Neuronal stem cell (in vitro differentiated cells): ENCODE measurements at regions not wholly inside any gene's neighbourhood (a gene's known extent, or its start where the extent isn't known, plus 50 kb on each side); places are given as distances from the start of the nearest gene placed in this dataset.

ENCODE experiments used
- DNase-seq: peaks from one replicate; pipeline ENCODE4 v3.0.0-alpha.2; 2013; ENCODE audit warnings: low spot score
- H2AFZ ChIP-seq: one replicate; pipeline ENCODE4 v1.6.1; 2013; ENCODE audit warnings: mild to moderate bottlenecking, low read length, inconsistent platforms
- H2AK5ac ChIP-seq: 2 replicates; pipeline ENCODE4 v1.6.1; 2013; ENCODE audit warnings: low read depth, mild to moderate bottlenecking, inconsistent platforms, low read length, moderate library complexity, mixed read lengths
- H2BK120ac ChIP-seq: 2 replicates; pipeline ENCODE4 v1.6.1; 2013; ENCODE audit warnings: low read depth, mild to moderate bottlenecking, inconsistent platforms, low read length, moderate library complexity, mixed read lengths
- H2BK12ac ChIP-seq: one replicate; pipeline ENCODE4 v1.6.1; 2013; ENCODE audit warnings: low read length, inconsistent platforms
- H2BK15ac ChIP-seq: 2 replicates; pipeline ENCODE4 v1.6.1; 2013; ENCODE audit warnings: mild to moderate bottlenecking, low read length, inconsistent platforms, mixed read lengths
- H2BK5ac ChIP-seq: one replicate; pipeline ENCODE4 v1.6.1; 2013; ENCODE audit warnings: inconsistent platforms, mild to moderate bottlenecking, low read length, moderate library complexity
- H3K14ac ChIP-seq: one replicate; pipeline ENCODE4 v1.6.1; 2013; ENCODE audit warnings: low read length, inconsistent platforms
- H3K18ac ChIP-seq: 2 replicates; pipeline ENCODE4 v1.6.1; 2013; ENCODE audit warnings: low read length, inconsistent platforms
- H3K23ac ChIP-seq: 2 replicates; pipeline ENCODE4 v1.6.1; 2013; ENCODE audit warnings: low read depth, mild to moderate bottlenecking, mixed read lengths, low read length, inconsistent platforms; ENCODE audit not compliant: poor library complexity
- H3K27ac ChIP-seq: replicated peaks from 3 replicates; pipeline ENCODE4 v1.5.1; 2013; ENCODE audit warnings: low read length, inconsistent platforms
- H3K27me3 ChIP-seq, 3 experiments: 2 replicates each; pipeline ENCODE4 v1.6.1; 2013; ENCODE audit warnings: low read length in 3 of 3, mild to moderate bottlenecking in 2 of 3, inconsistent platforms in 1 of 3, low read depth in 1 of 3, mixed read lengths in 1 of 3, moderate library complexity in 1 of 3; ENCODE audit not compliant: control insufficient read depth in 3 of 3, insufficient read depth in 3 of 3
- H3K36me3 ChIP-seq, 2 donors: replicated peaks in 1 of 2; 2 replicates each; pipeline ENCODE4 v1.6.1; 2013; ENCODE audit warnings: low read length in 2 of 2; ENCODE audit not compliant: control insufficient read depth in 2 of 2, insufficient read depth in 2 of 2
- H3K4ac ChIP-seq: 2 replicates; pipeline ENCODE4 v1.6.1; 2013; ENCODE audit warnings: inconsistent platforms, mild to moderate bottlenecking, low read length, moderate library complexity
- H3K4me1 ChIP-seq, 2 donors: 1 replicate in 1 of 2; 2 replicates in 1 of 2; pipeline ENCODE4 v1.6.1; 2013; ENCODE audit warnings: low read length in 2 of 2, low read depth in 1 of 2; ENCODE audit not compliant: control insufficient read depth in 2 of 2, insufficient read depth in 1 of 2
- H3K4me2 ChIP-seq: one replicate; pipeline ENCODE4 v1.6.1; 2013; ENCODE audit warnings: mild to moderate bottlenecking, low read length, inconsistent platforms; ENCODE audit not compliant: insufficient read depth, poor library complexity, severe bottlenecking
- H3K4me3 ChIP-seq, 2 donors: 2 replicates each; pipeline ENCODE4 v1.5.1; 2013; ENCODE audit warnings: low read length in 2 of 2, mild to moderate bottlenecking in 2 of 2, inconsistent platforms in 1 of 2, moderate library complexity in 1 of 2
- H3K79me1 ChIP-seq: one replicate; pipeline ENCODE4 v1.6.1; 2013; ENCODE audit warnings: low read depth, mild to moderate bottlenecking, inconsistent platforms, low read length, moderate library complexity
- H3K9ac ChIP-seq: one replicate; pipeline ENCODE4 v1.6.1; 2013; ENCODE audit warnings: mild to moderate bottlenecking, low read depth, low read length, inconsistent platforms; ENCODE audit not compliant: poor library complexity
- H3K9me3 ChIP-seq, 2 donors: replicated peaks in 1 of 2; 2 replicates each; pipeline versions ENCODE3 to v1.6.1; 2013; ENCODE audit warnings: low read length in 2 of 2, mild to moderate bottlenecking in 2 of 2, inconsistent platforms in 1 of 2, low read depth in 1 of 2, mixed read lengths in 1 of 2, moderate library complexity in 1 of 2; ENCODE audit not compliant: control insufficient read depth in 2 of 2, insufficient read depth in 1 of 2
- H4K8ac ChIP-seq: one replicate; pipeline ENCODE4 v1.6.1; 2013; ENCODE audit warnings: low read depth, mild to moderate bottlenecking, inconsistent platforms, low read length, moderate library complexity
- H4K91ac ChIP-seq: one replicate; pipeline ENCODE4 v1.6.1; 2013; ENCODE audit warnings: low read length, low read depth, mild to moderate bottlenecking, inconsistent platforms; ENCODE audit not compliant: poor library complexity
- WGBS, 2 donors: extraction: QIAGEN DNeasy Blood & Tissue Kit; methylation state at CpG; one replicate each; pipeline ENCODE4 v1.1.7; 2013; ENCODE audit warnings: missing lambda C conversion rate in 2 of 2, mixed read lengths in 1 of 2; ENCODE audit not compliant: insufficient read length in 2 of 2, insufficient replicate concordance in 1 of 2; ENCODE audit errors: extremely low coverage in 2 of 2; 5-methylcytosine and 5-hydroxymethylcytosine counted together

GRCh38 chr14:30221546-30221945 lies 293.9 kb upstream of the PRKD1 start:
- H3K9me3 ChIP-seq, result no peaks in the 10 kb centered on the region
- H3K14ac ChIP-seq, result no peak overlapping the region
- peaks cover 0 to 1% of the 10 kb centered on the region in 2 donors for H3K4me1 ChIP-seq
- H3K18ac ChIP-seq, result no peak overlapping the region
- H2AFZ ChIP-seq, result no peak overlapping the region
- H3K79me1 ChIP-seq, result no peaks in the 10 kb centered on the region
- H2BK15ac ChIP-seq, result no peak overlapping the region
- no peak overlapping the region for H4K91ac ChIP-seq
- no peak overlapping the region for H3K4ac ChIP-seq
- no peak overlapping the region for H3K27ac ChIP-seq
- H3K9ac ChIP-seq, result no peak overlapping the region
- no peaks in the 10 kb centered on the region for H3K27me3 ChIP-seq
- no peak overlapping the region for H3K4me2 ChIP-seq
- H3K36me3 ChIP-seq, result no peaks in the 10 kb centered on the region
- H2AK5ac ChIP-seq, result no peak overlapping the region
- no peak overlapping the region for H4K8ac ChIP-seq
- no peak overlapping the region for H2BK12ac ChIP-seq
- H3K23ac ChIP-seq, result no peak overlapping the region
- WGBS, 2 donors, result no CpG with 5 or more reads among the region's 7 CpGs
- H2BK5ac ChIP-seq, result no peak overlapping the region
- no peak for DNase-seq
- no peak overlapping the region for H3K4me3 ChIP-seq
- H2BK120ac ChIP-seq, result no peak overlapping the region

GRCh38 chr14:30223385-30223785 lies 295.7 kb upstream of the PRKD1 start:
- no peak overlapping the region for H3K4me3 ChIP-seq
- H3K4me1 ChIP-seq, result peaks cover 0 to 1% of the 10 kb centered on the region in 2 donors
- DNase-seq, result no peak
- H2BK12ac ChIP-seq, result no peak overlapping the region
- no peak overlapping the region for H3K4me2 ChIP-seq
- no peak overlapping the region for H2BK120ac ChIP-seq
- no peaks in the 10 kb centered on the region for H3K36me3 ChIP-seq
- no CpG with 5 or more reads among the region's 2 CpGs for WGBS, 2 donors
- H4K91ac ChIP-seq, result no peak overlapping the region
- no peak overlapping the region for H2BK5ac ChIP-seq
- no peaks in the 10 kb centered on the region for H3K79me1 ChIP-seq
- no peak overlapping the region for H3K18ac ChIP-seq
- H3K27me3 ChIP-seq, result no peaks in the 10 kb centered on the region
- no peak overlapping the region for H2AK5ac ChIP-seq
- no peak overlapping the region for H2BK15ac ChIP-seq
- no peak overlapping the region for H4K8ac ChIP-seq
- no peak overlapping the region for H3K27ac ChIP-seq
- no peak overlapping the region for H3K4ac ChIP-seq
- no peak overlapping the region for H3K9ac ChIP-seq
- H3K23ac ChIP-seq, result no peak overlapping the region
- H3K14ac ChIP-seq, result no peak overlapping the region
- no peaks in the 10 kb centered on the region for H3K9me3 ChIP-seq
- no peak overlapping the region for H2AFZ ChIP-seq

GRCh38 chr14:30223966-30224365 lies 296.3 kb upstream of the PRKD1 start:
- Histone ChIP-seq H2AK5ac (no peak overlapping the region), H2BK12ac (no peak overlapping the region), H3K4me3 (no peak overlapping the region), H2BK15ac (no peak overlapping the region), H2BK5ac (no peak overlapping the region), H3K27me3 (no peaks in the 10 kb centered on the region), H3K9me3 (no peaks in the 10 kb centered on the region), H3K14ac (no peak overlapping the region), H3K4me2 (no peak overlapping the region), H3K23ac (no peak overlapping the region), H3K79me1 (no peaks in the 10 kb centered on the region), H3K9ac (no peak overlapping the region), H3K27ac (no peak overlapping the region), H4K8ac (no peak overlapping the region), H4K91ac (no peak overlapping the region), H2BK120ac (no peak overlapping the region), H3K36me3 (no peaks in the 10 kb centered on the region), H3K18ac (no peak overlapping the region), H2AFZ (no peak overlapping the region), H3K4ac (no peak overlapping the region), H3K4me1 (peaks cover 0 to 1% of the 10 kb centered on the region in 2 donors)
- WGBS, 2 donors, result no CpG with 5 or more reads among the region's 3 CpGs
- DNase-seq, result no peak

- Histone ChIP-seq H2BK5ac (no peak overlapping the region), H2BK12ac (no peak overlapping the region), H3K18ac (no peak overlapping the region), H3K27me3 (no peaks in the 10 kb centered on the region), H2BK15ac (no peak overlapping the region), H3K4me2 (no peak overlapping the region), H4K8ac (no peak overlapping the region), H3K9ac (no peak overlapping the region), H3K9me3 (no peaks in the 10 kb centered on the region), H3K4me3 (no peak overlapping the region), H2BK120ac (no peak overlapping the region), H4K91ac (no peak overlapping the region), H3K36me3 (no peaks in the 10 kb centered on the region), H3K14ac (no peak overlapping the region), H3K23ac (no peak overlapping the region), H3K4me1 (peaks cover 0 to 1% of the 10 kb centered on the region in 2 donors), H3K27ac (no peak overlapping the region), H2AFZ (no peak overlapping the region), H3K79me1 (no peaks in the 10 kb centered on the region), H2AK5ac (no peak overlapping the region), H3K4ac (no peak overlapping the region)
- no peak for DNase-seq
- no CpG with 5 or more reads among the region's 1 CpG for WGBS, 2 donors
Observed at GRCh38 chr14:30225176-30225575, 297.5 kb upstream of the PRKD1 start.
